ENCODE measurements at regions not wholly inside any gene's neighbourhood (a gene's known extent, or its start where the extent isn't known, plus 50 kb on each side); places are given as distances from the start of the nearest gene placed in this dataset.

DNA sequence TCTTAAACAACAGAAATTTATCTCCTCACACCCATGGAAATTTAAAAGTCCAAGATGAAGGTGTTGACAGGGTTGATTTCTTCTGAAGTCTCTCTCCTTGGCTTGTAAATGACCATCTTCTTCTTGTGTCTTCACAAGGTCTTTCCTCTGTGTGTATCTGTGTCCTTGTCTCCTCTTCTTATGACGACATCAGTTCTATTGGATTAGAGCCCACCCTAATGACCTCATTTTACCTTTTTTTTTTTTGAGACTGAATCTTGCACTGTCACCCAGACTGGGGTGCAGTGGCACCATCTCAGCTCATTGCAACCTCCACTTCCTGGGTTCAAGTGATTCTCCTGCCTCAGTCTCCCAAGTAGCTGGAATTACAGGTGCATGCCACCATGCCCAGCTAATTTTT is 429.0 kb upstream of the CDH5 start:
- TF ChIP-seq, protein P1, sequence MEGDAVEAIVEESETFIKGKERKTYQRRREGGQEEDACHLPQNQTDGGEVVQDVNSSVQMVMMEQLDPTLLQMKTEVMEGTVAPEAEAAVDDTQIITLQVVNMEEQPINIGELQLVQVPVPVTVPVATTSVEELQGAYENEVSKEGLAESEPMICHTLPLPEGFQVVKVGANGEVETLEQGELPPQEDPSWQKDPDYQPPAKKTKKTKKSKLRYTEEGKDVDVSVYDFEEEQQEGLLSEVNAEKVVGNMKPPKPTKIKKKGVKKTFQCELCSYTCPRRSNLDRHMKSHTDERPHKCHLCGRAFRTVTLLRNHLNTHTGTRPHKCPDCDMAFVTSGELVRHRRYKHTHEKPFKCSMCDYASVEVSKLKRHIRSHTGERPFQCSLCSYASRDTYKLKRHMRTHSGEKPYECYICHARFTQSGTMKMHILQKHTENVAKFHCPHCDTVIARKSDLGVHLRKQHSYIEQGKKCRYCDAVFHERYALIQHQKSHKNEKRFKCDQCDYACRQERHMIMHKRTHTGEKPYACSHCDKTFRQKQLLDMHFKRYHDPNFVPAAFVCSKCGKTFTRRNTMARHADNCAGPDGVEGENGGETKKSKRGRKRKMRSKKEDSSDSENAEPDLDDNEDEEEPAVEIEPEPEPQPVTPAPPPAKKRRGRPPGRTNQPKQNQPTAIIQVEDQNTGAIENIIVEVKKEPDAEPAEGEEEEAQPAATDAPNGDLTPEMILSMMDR (IDR thresholded peaks at IDR 0.05; ENCODE audit: low read depth, low read length): no peak
- no peak overlapping the region for H3K4me3 ChIP-seq (ENCODE audit: low read depth, low read length)

DNA sequence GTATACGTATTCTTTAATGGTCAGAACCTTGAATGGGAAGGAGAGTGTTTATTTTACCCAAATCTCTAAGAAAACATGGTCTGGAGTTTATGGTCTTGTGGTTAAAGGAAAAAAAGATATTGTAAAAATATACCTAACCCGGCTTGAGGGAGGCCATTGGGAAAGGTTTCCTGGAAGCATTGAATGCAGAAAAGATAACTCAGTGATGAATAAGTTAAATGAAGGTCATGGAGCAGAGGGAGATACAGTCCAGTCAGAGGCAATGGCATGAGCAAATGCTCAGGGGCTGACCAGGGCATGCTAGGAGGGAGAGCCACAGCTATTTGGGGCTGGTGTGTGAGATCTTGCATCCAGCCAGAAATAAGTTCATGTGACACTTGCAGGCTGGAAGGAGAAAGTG is 430.4 kb upstream of the CDH5 start:
- H3K4me3 ChIP-seq (ENCODE audit: low read depth, low read length): no peak overlapping the region
- TF ChIP-seq, protein P1 (IDR thresholded peaks at IDR 0.05; ENCODE audit: low read depth, low read length): no peak

DNA sequence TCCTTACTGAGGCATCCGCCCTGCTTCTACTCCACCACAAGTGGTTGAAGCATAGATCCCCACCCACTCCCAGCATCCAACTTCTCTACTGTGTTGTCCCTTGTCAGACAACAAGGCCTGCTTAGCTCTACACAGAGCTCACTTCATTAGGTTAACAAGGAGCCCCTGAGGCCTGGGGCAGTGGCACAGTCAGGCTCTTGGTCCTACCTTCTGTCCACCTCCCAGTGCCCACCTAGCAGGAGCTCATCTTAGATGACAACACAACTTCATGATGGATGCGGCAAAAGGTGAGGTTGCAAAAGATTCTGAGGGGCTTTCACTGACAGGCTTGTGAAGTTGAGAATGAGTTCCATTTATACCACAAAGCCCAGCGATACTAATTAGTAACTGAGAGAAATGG is 432.0 kb upstream of the CDH5 start:
- TF ChIP-seq, protein P1 (IDR thresholded peaks at IDR 0.05; ENCODE audit: low read depth, low read length): no peak

DNA sequence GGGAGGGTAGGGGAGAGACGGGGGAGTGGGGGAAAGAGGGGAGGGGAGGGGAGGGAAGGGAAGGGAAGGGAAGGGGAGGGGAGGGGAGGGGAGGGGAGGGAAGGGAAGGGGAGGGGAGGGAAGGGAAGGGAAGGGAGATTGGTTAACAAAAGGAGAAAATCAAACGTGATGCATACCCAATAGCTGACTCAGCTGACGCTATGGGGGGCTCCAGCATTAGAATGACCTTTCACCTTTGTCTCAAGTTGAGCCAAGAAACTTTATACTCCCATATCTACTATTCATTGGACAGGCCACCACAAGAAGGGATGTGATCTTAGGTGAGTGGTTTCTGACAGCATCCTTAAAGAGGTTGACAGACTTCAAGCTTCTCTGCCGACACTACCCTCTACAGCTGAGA is 432.8 kb upstream of the CDH5 start:
- no peak overlapping the region for H3K4me3 ChIP-seq (ENCODE audit: low read depth, low read length)
- TF ChIP-seq, protein P1 (IDR thresholded peaks at IDR 0.05; ENCODE audit: low read depth, low read length): no peak

More for the DNA sequence above, 432.0 kb upstream of the CDH5 start:
- H3K4me3 ChIP-seq (ENCODE audit: low read depth, low read length): no peak overlapping the region

DNA sequence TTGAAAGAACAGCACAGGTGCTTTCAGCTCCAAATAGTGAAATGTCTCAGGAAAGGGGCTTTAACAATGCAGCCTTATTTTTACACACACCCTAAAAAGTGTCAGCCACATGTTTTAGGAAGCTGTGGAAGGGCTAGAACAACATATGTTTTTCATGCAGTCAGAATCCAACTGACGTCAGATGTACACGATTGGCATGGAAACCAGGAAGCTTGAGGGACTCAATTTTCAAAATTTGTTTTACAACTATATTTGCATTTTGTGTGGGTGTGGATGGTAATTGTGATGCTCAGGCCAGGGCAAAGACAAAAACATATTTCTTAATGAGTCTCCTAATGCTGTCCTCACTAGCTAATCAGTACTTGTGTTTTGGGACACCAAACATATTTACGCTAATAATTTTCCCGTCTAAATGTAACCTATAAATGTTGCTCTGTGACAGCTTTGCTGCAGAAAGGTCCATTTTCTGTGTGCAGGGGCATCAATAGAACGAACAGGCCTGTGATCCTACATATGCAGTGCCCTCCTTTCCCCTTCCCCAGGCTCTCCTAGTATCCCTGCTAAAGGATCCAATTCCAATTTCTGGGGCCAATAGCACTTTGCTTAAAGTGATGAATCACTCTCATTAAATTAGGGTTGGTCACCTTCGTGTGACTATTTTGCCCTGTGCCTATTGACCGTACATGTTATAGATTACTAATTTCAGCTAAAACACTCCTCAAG is 434.0 kb upstream of the CDH5 start:
- H3K4me3 ChIP-seq (ENCODE audit: low read depth, low read length): no peak overlapping the region
- TF ChIP-seq, protein P1 (IDR thresholded peaks at IDR 0.05; ENCODE audit: low read depth, low read length): no peak

DNA sequence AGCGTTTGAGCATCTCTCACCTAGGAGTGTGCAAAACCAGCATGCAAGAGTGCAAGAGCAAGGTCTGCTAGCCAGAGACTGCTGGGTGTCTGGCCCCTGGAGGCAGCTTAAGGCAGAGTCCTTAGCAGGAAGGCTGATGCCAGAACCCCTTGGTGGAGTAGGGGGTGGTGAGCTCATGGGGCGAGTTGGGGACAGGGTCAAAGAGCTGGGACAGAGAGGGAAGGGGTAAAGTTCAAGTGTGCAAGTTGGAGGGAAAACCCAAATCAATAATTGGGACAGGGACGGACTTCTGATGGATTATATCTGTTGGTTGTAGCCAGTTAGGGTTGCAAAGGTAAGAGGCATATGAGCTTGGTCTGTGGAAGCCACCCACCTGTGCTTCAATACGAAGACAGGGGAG is 443.6 kb upstream of the CDH5 start:
- H3K4me3 ChIP-seq (ENCODE audit: low read depth, low read length): no peak overlapping the region
- TF ChIP-seq, protein P1 (IDR thresholded peaks at IDR 0.05; ENCODE audit: low read depth, low read length): no peak

DNA sequence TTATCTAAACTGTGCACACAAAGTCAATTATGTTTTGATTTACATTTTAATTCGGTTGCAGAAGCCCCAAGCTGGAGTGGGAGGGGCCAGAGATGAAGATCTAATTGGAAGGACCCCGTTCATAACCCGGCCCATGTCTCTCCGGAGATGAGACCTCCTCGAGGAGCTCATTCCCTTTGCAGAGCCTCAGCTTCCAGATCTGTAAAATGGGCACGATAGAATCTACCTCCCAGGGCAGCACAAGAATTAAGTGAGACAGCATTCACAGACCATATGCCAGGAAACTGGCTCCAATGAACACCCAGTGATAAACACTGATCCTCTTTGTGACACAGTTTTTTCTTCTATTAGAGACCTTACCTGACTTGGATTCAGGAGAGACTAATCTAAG is 446.5 kb upstream of the CDH5 start:
- H3K4me3 ChIP-seq (ENCODE audit: low read depth, low read length): no peak overlapping the region
- TF ChIP-seq, protein P1 (IDR thresholded peaks at IDR 0.05; ENCODE audit: low read depth, low read length): no peak
